ENCODE measurements at regions not wholly inside any gene's neighbourhood (a gene's known extent, or its start where the extent isn't known, plus 50 kb on each side); places are given as distances from the start of the nearest gene placed in this dataset.

DNA sequence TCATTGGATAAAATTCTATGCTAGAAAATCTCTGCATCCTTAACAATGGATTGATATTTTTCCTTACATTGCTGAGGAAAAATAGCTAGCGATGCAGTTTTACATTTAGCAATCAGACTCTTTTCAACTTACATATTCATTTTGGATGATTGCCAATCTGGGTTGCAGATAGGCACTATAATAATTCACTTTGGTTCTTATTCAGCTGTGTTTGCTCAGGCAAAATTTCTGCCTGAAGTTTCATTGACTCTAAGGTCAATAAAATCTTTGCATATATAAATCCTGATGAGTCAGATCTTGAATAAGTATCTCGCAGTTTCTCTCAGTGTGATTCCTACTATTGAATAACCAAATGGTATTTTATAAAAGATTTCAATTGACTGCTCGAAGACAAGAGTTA, 1105.8 kb downstream of the CDH18 start:
- DNase-seq = no peak
- no peak overlapping the region for H3K27ac Mint-ChIP-seq
- H3K9me3 Mint-ChIP-seq = peaks cover 0 to 8% (median 2%) of the 10 kb centered on the region in 7 donors
- no peaks in the 10 kb centered on the region for H4K20me1 ChIP-seq (ENCODE audit: insufficient read depth, low read length)
- H3K9me3 ChIP-seq (replicated peaks in 1 of 2; ENCODE audit: control insufficient read depth in 1 of 2, insufficient read depth in 1 of 2, low read length in 2 of 2) = no peaks in the 10 kb centered on the region
- H3K36me3 ChIP-seq (replicated peaks in 1 of 2; ENCODE audit: control insufficient read depth in 1 of 2, insufficient read depth in 2 of 2, low read length in 2 of 2) = no peaks in the 10 kb centered on the region
- no peaks in the 10 kb centered on the region for H3K79me2 ChIP-seq (ENCODE audit: insufficient read depth, low read length)
- no peaks in the 10 kb centered on the region for H3K4me1 Mint-ChIP-seq
- H3K27me3 Mint-ChIP-seq (ENCODE audit: low read depth in 3 of 3) = peaks cover 0 to 2% (median 0%) of the 10 kb centered on the region in 3 donors
- WGBS (ENCODE audit: insufficient coverage) = no CpG with 5 or more reads among the region's 3 CpGs
- H3K4me1 ChIP-seq (ENCODE audit: control insufficient read depth in 1 of 2, insufficient read depth in 2 of 2, low read length in 2 of 2) = no peaks in the 10 kb centered on the region
- intact Hi-C loops (cut with micrococcal nuclease) = no loop called here
- no peak overlapping the region for H2AFZ ChIP-seq (ENCODE audit: insufficient read depth, low read depth, low read length, poor library complexity, severe bottlenecking)
- no peak overlapping the region for H3K27ac ChIP-seq (ENCODE audit: low read depth in 1 of 2, low read length in 2 of 2)
- no peaks in the 10 kb centered on the region for H3K36me3 Mint-ChIP-seq
- no peak overlapping the region for H3K4me3 Mint-ChIP-seq
- H3K4me2 ChIP-seq (replicated peaks; ENCODE audit: extremely low read depth, low read length, poor library complexity, severe bottlenecking) = no peak overlapping the region
- no peak overlapping the region for H3K4me3 ChIP-seq (replicated peaks in 1 of 3; ENCODE audit: low read depth in 2 of 3, low read length in 3 of 3)
- TF ChIP-seq, protein P1, sequence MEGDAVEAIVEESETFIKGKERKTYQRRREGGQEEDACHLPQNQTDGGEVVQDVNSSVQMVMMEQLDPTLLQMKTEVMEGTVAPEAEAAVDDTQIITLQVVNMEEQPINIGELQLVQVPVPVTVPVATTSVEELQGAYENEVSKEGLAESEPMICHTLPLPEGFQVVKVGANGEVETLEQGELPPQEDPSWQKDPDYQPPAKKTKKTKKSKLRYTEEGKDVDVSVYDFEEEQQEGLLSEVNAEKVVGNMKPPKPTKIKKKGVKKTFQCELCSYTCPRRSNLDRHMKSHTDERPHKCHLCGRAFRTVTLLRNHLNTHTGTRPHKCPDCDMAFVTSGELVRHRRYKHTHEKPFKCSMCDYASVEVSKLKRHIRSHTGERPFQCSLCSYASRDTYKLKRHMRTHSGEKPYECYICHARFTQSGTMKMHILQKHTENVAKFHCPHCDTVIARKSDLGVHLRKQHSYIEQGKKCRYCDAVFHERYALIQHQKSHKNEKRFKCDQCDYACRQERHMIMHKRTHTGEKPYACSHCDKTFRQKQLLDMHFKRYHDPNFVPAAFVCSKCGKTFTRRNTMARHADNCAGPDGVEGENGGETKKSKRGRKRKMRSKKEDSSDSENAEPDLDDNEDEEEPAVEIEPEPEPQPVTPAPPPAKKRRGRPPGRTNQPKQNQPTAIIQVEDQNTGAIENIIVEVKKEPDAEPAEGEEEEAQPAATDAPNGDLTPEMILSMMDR (IDR thresholded peaks at IDR 0.05) = no peak
- H3K27me3 ChIP-seq (ENCODE audit: control insufficient read depth in 2 of 2, insufficient read depth in 2 of 2, low read length in 2 of 2) = no peaks in the 10 kb centered on the region
- H3K9ac ChIP-seq (ENCODE audit: insufficient read depth, low read length, poor library complexity, severe bottlenecking) = no peak overlapping the region

DNA sequence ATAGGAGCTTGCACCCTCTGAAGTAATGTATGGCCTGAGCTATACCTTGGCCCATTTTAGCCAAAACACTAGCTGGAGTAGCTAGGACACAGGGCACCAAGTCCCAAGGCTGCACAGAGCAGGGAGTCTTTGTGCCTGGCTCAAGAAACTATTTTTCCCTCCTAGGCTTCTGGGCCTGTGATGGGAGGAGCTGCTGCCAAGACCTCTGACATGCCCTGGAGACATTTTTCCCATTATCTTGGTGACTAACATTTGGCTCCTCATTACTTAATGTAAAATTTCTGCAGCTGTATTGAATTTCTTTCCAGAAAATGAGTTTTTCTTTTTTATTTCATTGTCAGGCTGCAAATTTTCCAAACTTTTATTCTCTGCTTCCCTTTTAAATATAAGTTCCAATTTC, 1099.2 kb downstream of the CDH18 start:
- DNase-seq = no peak
- H3K27ac ChIP-seq (ENCODE audit: low read depth in 1 of 2, low read length in 2 of 2) = no peak overlapping the region
- H3K4me3 ChIP-seq (replicated peaks in 1 of 3; ENCODE audit: low read depth in 2 of 3, low read length in 3 of 3) = no peak overlapping the region
- H3K36me3 ChIP-seq (replicated peaks in 1 of 2; ENCODE audit: control insufficient read depth in 1 of 2, insufficient read depth in 2 of 2, low read length in 2 of 2) = no peaks in the 10 kb centered on the region
- H3K4me3 Mint-ChIP-seq = no peak overlapping the region
- H3K36me3 Mint-ChIP-seq = no peaks in the 10 kb centered on the region
- intact Hi-C loops (cut with micrococcal nuclease) = no loop called here
- H3K79me2 ChIP-seq (ENCODE audit: insufficient read depth, low read length) = no peaks in the 10 kb centered on the region
- no peaks in the 10 kb centered on the region for H3K27me3 ChIP-seq (ENCODE audit: control insufficient read depth in 2 of 2, insufficient read depth in 2 of 2, low read length in 2 of 2)
- no peak overlapping the region for H3K9ac ChIP-seq (ENCODE audit: insufficient read depth, low read length, poor library complexity, severe bottlenecking)
- no peaks in the 10 kb centered on the region for H3K4me1 Mint-ChIP-seq
- H3K4me1 ChIP-seq (ENCODE audit: control insufficient read depth in 1 of 2, insufficient read depth in 2 of 2, low read length in 2 of 2) = no peaks in the 10 kb centered on the region
- TF ChIP-seq, protein P1 (IDR thresholded peaks at IDR 0.05) = no peak
- H3K9me3 ChIP-seq (replicated peaks in 1 of 2; ENCODE audit: control insufficient read depth in 1 of 2, insufficient read depth in 1 of 2, low read length in 2 of 2) = peaks cover 12 to 14% of the 10 kb centered on the region in 2 donors
- H3K9me3 Mint-ChIP-seq = peaks cover 0 to 12% (median 10%) of the 10 kb centered on the region in 7 donors
- H4K20me1 ChIP-seq (ENCODE audit: insufficient read depth, low read length) = no peaks in the 10 kb centered on the region
- H3K27ac Mint-ChIP-seq = no peak overlapping the region
- H3K4me2 ChIP-seq (replicated peaks; ENCODE audit: extremely low read depth, low read length, poor library complexity, severe bottlenecking) = no peak overlapping the region
- H2AFZ ChIP-seq (ENCODE audit: insufficient read depth, low read depth, low read length, poor library complexity, severe bottlenecking) = no peak overlapping the region
- H3K27me3 Mint-ChIP-seq (ENCODE audit: low read depth in 3 of 3) = no peaks in the 10 kb centered on the region

All from CD14-positive monocyte (primary cell).